ENCODE measurements at regions not wholly inside any gene's neighbourhood (a gene's known extent, or its start where the extent isn't known, plus 50 kb on each side); places are given as distances from the start of the nearest gene placed in this dataset.

DNA sequence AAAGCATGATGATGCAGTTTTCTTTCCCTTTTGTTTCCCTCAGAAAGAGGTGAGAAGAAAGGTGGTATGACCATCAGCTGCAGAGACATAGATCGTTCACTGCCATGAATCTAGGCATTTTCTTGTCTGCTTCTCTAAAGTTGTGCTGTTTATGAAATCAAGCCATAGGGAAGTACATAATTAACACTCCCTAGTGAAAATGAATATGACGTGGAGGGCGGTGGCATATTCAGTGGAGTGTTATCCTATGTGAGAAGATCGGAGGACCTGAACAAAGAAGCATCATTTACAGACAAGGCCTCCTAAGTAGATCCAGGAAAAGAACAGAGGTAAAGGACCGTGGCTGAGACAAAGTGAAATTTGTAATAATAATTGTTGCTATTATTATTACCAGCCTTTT, 509.0 kb upstream of the SLC39A10 start:
- TF ChIP-seq, protein P1, sequence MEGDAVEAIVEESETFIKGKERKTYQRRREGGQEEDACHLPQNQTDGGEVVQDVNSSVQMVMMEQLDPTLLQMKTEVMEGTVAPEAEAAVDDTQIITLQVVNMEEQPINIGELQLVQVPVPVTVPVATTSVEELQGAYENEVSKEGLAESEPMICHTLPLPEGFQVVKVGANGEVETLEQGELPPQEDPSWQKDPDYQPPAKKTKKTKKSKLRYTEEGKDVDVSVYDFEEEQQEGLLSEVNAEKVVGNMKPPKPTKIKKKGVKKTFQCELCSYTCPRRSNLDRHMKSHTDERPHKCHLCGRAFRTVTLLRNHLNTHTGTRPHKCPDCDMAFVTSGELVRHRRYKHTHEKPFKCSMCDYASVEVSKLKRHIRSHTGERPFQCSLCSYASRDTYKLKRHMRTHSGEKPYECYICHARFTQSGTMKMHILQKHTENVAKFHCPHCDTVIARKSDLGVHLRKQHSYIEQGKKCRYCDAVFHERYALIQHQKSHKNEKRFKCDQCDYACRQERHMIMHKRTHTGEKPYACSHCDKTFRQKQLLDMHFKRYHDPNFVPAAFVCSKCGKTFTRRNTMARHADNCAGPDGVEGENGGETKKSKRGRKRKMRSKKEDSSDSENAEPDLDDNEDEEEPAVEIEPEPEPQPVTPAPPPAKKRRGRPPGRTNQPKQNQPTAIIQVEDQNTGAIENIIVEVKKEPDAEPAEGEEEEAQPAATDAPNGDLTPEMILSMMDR (IDR thresholded peaks at IDR 0.05) = no peak
- TF ChIP-seq POLR2A (IDR thresholded peaks at IDR 0.05) (no peak), POLR2AphosphoS5 (IDR thresholded peaks at IDR 0.05) (no peak)

Data from stomach (tissue), 4 donors.